SKM-1 (cell line): ENCODE measurements at regions not wholly inside any gene's neighbourhood (a gene's known extent, or its start where the extent isn't known, plus 50 kb on each side); places are given as distances from the start of the nearest gene placed in this dataset.

ENCODE experiments used
- DNase-seq: peaks from one replicate; lab custom pipeline; 2025; ENCODE audit not compliant: unreplicated experiment; lab: John Stamatoyannopoulos, UW

- no peak for DNase-seq
Measured at GRCh38 chr5:106737111-106737510, 933.6 kb downstream of the EFNA5 start.

GRCh38 chr5:106732624-106733023, 938.1 kb downstream of the EFNA5 start:
- no peak for DNase-seq

GRCh38 chr5:106730912-106731311, 939.8 kb downstream of the EFNA5 start:
- no peak for DNase-seq

GRCh38 chr5:106730506-106730905, 940.2 kb downstream of the EFNA5 start:
- no peak for DNase-seq

- DNase-seq = no peak
Measured at GRCh38 chr5:106728208-106728607, 942.5 kb downstream of the EFNA5 start.

- DNase-seq = no peak
Measured at GRCh38 chr5:106727071-106727470, 943.7 kb downstream of the EFNA5 start.

- no peak for DNase-seq
Measured at GRCh38 chr5:106720367-106720766, 950.4 kb downstream of the EFNA5 start.

- no peak for DNase-seq
Measured at GRCh38 chr5:106699796-106700195, 970.9 kb downstream of the EFNA5 start.

GRCh38 chr5:106699198-106699597, 971.5 kb downstream of the EFNA5 start:
- DNase-seq = no peak

GRCh38 chr5:106698169-106698568, 972.6 kb downstream of the EFNA5 start:
- no peak for DNase-seq

- DNase-seq = no peak
Measured at GRCh38 chr5:106691701-106692100, 979.0 kb downstream of the EFNA5 start.

GRCh38 chr5:106690585-106690984, 980.2 kb downstream of the EFNA5 start:
- DNase-seq = no peak

GRCh38 chr5:106680330-106680729, 990.4 kb downstream of the EFNA5 start:
- DNase-seq = no peak

GRCh38 chr5:106677057-106677456, 993.7 kb downstream of the EFNA5 start:
- DNase-seq = no peak

GRCh38 chr5:106675687-106676086, 995.0 kb downstream of the EFNA5 start:
- DNase-seq = no peak

- no peak for DNase-seq
Measured at GRCh38 chr5:106673941-106674340, 996.8 kb downstream of the EFNA5 start.

- no peak for DNase-seq
Measured at GRCh38 chr5:106661866-106662265, 1008.9 kb downstream of the EFNA5 start.

- no peak for DNase-seq
Measured at GRCh38 chr5:106660681-106661080, 1010.1 kb downstream of the EFNA5 start.

- no peak for DNase-seq
Measured at GRCh38 chr5:106658150-106658549, 1012.6 kb downstream of the EFNA5 start.

- DNase-seq = no peak
Measured at GRCh38 chr5:106656821-106657220, 1013.9 kb downstream of the EFNA5 start.

- DNase-seq = no peak
Measured at GRCh38 chr5:106649031-106649430, 1021.7 kb downstream of the EFNA5 start.

GRCh38 chr5:106648401-106648800, 1022.3 kb downstream of the EFNA5 start:
- DNase-seq = no peak

- no peak for DNase-seq
Measured at GRCh38 chr5:106646106-106646505, 1024.6 kb downstream of the EFNA5 start.

- DNase-seq = no peak
Measured at GRCh38 chr5:106640511-106640910, 1030.2 kb downstream of the EFNA5 start.
